Vagina (tissue), 2 donors: ENCODE measurements at regions not wholly inside any gene's neighbourhood (a gene's known extent, or its start where the extent isn't known, plus 50 kb on each side); places are given as distances from the start of the nearest gene placed in this dataset.
"Not testable (repeated sequence)": the region's sequence is repeated elsewhere in the genome, so short reads cannot be mapped to it uniquely, and the experiment has no call there.

Experiments
- DNase-seq, 2 donors: peaks; one replicate each; pipeline ENCODE4 v3.0.0-alpha.2; 2017; ENCODE audit errors: extremely low spot score in 2 of 2
- H3K27ac ChIP-seq: fragments of 200-600 bp; sonication (generic); one replicate; pipeline ENCODE4 v1.5.1; 2019
- H3K27me3 ChIP-seq: fragments of 200-600 bp; sonication (generic); one replicate; pipeline ENCODE4 v1.5.1; 2019
- H3K36me3 ChIP-seq, 2 donors: fragments of 200-600 bp; sonication (generic); one replicate each; pipeline ENCODE4 v1.5.1; 2017 to 2019
- H3K4me1 ChIP-seq: fragments of 200-600 bp; sonication (generic); one replicate; pipeline ENCODE4 v1.5.1; 2019
- H3K4me3 ChIP-seq, 2 donors: fragments of 200-600 bp; sonication (generic); 1 replicate in 1 of 2; 2 replicates in 1 of 2; pipeline ENCODE4 v1.5.1; 2016 to 2019
- H3K9me3 ChIP-seq: fragments of 200-600 bp; sonication (generic); one replicate; pipeline ENCODE4 v1.5.1; 2019
- POLR2A ChIP-seq, 2 donors: fragments of 450-650 bp; IDR thresholded peaks; one replicate each; pipeline ENCODE4 v1.6.1; 2017; ENCODE audit warnings: antibody characterized with exemption in 2 of 2, mild to moderate bottlenecking in 2 of 2, moderate library complexity in 2 of 2
- POLR2AphosphoS5 ChIP-seq, 2 donors: sonication (generic); formaldehyde crosslinking; IDR thresholded peaks; one replicate each; pipeline ENCODE4 v1.9.0; 2017; ENCODE audit warnings: antibody characterized with exemption in 2 of 2, mild to moderate bottlenecking in 2 of 2, low read depth in 1 of 2; ENCODE audit not compliant: insufficient read depth in 1 of 2
- intact Hi-C: fragments of 100-400 bp; cut with DNase I; formaldehyde crosslinking; loops from one replicate; pipeline ENCODE4 v1.15.1; 2023
- TF ChIP-seq, protein P1 (sequence below), 3 experiments: fragments of 450-650 bp in 2 of 3; fragments of 200-600 bp in 1 of 3; sonication (generic) in 1 of 3; IDR thresholded peaks; one replicate each; pipeline ENCODE4 v1.5.1; 2017 to 2019; ENCODE audit warnings: antibody characterized with exemption in 3 of 3, mild to moderate bottlenecking in 2 of 3, moderate library complexity in 2 of 3

DNA sequence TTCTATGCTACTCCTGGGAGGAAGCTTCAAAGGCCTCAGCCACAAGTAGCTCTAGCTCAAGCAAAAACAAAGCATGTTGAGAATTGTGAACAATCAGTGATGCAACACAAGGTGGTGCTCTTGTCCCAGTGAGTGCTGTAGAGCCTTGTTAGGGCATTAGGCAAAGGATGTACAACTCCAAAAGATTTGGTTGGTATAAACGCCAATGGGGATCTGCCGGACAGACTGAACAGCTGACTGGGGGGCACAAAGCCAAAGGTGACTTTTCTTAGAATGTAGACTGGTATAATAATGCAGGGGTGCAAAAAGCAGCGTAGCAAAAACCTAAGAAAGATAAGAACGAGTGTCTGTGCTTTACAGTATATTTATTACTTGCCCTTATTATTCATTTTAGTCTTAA is 62.6 kb upstream of the ALB start:
- Histone ChIP-seq H3K27ac (no peak overlapping the region), H3K27me3 (no peaks in the 10 kb centered on the region), H3K4me3 (no peak overlapping the region), H3K4me1 (no peaks in the 10 kb centered on the region), H3K36me3 (no peaks in the 10 kb centered on the region), H3K9me3 (no peaks in the 10 kb centered on the region)
- intact Hi-C loops: no loop called here
- no peak for DNase-seq
- TF ChIP-seq POLR2AphosphoS5 (IDR thresholded peaks at IDR 0.05; ENCODE audit: insufficient read depth in 1 of 2, low read depth in 1 of 2) (no peak), POLR2A (IDR thresholded peaks at IDR 0.05) (no peak)
- TF ChIP-seq, protein P1, sequence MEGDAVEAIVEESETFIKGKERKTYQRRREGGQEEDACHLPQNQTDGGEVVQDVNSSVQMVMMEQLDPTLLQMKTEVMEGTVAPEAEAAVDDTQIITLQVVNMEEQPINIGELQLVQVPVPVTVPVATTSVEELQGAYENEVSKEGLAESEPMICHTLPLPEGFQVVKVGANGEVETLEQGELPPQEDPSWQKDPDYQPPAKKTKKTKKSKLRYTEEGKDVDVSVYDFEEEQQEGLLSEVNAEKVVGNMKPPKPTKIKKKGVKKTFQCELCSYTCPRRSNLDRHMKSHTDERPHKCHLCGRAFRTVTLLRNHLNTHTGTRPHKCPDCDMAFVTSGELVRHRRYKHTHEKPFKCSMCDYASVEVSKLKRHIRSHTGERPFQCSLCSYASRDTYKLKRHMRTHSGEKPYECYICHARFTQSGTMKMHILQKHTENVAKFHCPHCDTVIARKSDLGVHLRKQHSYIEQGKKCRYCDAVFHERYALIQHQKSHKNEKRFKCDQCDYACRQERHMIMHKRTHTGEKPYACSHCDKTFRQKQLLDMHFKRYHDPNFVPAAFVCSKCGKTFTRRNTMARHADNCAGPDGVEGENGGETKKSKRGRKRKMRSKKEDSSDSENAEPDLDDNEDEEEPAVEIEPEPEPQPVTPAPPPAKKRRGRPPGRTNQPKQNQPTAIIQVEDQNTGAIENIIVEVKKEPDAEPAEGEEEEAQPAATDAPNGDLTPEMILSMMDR (IDR thresholded peaks at IDR 0.05): no peak

DNA sequence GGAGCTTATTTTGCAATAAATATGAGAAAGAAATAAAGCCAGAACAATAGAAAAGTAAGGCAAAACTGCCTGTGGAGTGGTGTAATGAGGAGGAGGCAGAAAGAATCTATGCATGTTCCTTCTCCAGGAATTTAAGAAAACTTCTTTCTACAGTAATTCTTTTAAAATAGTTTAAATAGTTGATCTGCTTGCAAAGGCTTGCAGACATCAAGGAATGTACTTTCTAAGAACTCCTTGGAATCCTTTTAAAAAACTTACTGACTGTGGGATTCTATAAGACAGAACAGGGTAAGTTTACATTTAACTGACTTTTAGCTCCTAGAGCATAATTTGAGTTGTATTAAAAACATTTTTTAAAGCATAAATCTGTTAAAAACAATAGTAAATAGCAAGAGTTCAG is 63.2 kb upstream of the ALB start:
- Histone ChIP-seq H3K36me3 (no peaks in the 10 kb centered on the region), H3K4me1 (no peaks in the 10 kb centered on the region), H3K9me3 (no peaks in the 10 kb centered on the region), H3K27ac (no peak overlapping the region), H3K27me3 (no peaks in the 10 kb centered on the region), H3K4me3 (no peak overlapping the region)
- intact Hi-C loops: no loop called here
- no peak for DNase-seq
- TF ChIP-seq POLR2A (IDR thresholded peaks at IDR 0.05): no peak
- TF ChIP-seq, protein P1 (IDR thresholded peaks at IDR 0.05): no peak
- TF ChIP-seq POLR2AphosphoS5 (IDR thresholded peaks at IDR 0.05; ENCODE audit: insufficient read depth in 1 of 2, low read depth in 1 of 2): no peak

DNA sequence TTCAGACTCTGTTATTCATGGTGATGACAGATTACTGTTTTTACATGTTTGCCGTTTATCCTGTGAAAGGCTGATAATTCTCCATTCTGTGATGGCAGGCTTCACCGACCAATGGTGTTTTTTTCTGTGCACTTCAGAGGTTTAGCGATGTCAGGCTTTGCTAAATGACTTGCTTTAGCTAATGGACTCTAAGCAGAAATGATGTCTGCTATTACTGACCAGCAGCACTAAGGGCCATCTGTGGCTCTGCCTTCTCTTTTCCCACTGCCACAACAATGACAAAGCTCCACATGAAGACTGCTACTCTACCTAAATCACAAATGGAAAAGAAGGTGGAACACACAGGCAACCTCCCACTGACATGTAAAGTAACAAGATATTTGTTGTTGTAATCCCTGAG is 68.4 kb upstream of the ALB start:
- TF ChIP-seq POLR2A (IDR thresholded peaks at IDR 0.05) (no peak), POLR2AphosphoS5 (IDR thresholded peaks at IDR 0.05; ENCODE audit: insufficient read depth in 1 of 2, low read depth in 1 of 2) (no peak)
- TF ChIP-seq, protein P1 (IDR thresholded peaks at IDR 0.05): no peak
- H3K27ac ChIP-seq: no peak overlapping the region
- intact Hi-C loops: no loop called here
- no peak for DNase-seq
- no peaks in the 10 kb centered on the region for H3K9me3 ChIP-seq
- H3K4me1 ChIP-seq: no peaks in the 10 kb centered on the region
- no peak overlapping the region for H3K4me3 ChIP-seq
- H3K27me3 ChIP-seq: no peaks in the 10 kb centered on the region
- no peaks in the 10 kb centered on the region for H3K36me3 ChIP-seq

DNA sequence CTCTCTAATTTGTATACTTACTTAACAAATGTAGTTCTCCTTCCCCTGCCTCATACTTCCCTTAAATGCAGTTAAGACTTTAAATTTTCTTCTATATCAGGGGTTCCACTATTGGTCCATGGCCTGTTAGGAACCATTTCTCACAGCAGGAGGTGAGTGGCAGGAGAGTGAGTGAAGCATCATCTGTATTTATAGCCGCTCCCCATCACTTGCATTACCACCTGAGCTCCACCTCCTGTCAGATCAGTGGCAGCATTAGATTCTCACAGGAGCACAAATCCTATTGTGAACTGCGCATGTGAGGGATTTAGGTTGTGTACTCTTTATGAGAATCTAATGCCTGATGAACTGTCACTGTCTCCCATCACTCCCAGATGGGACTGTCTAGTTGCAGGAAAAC is 72.1 kb upstream of the ALB start:
- DNase-seq, H3K4me3 ChIP-seq, H3K9me3 ChIP-seq, H3K36me3 ChIP-seq, H3K27ac ChIP-seq, intact Hi-C loops, H3K4me1 ChIP-seq, H3K27me3 ChIP-seq: not testable (repeated sequence)

DNA sequence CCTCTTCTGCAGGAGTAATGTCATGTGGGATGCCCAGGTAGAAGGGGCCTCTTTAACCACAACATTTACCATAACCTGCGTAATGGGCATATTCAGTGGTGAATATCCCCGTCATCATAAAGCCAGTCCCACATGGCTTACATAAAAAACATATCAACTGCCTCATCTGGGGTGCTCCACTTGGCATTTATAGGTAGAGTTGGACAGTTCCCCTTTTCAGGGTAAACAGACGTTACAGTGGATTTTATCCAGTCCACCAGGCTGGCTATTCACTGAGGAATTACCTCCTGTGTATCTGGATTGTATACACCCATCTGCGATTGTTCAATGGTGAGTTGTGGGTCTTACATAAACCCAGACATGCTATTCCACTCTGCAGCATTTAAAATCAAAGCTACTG is 70.7 kb upstream of the ANKRD17 start:
- no peaks in the 10 kb centered on the region for H3K36me3 ChIP-seq
- TF ChIP-seq POLR2AphosphoS5 (IDR thresholded peaks at IDR 0.05; ENCODE audit: insufficient read depth in 1 of 2, low read depth in 1 of 2): no peak
- intact Hi-C loops: no loop called here

DNA sequence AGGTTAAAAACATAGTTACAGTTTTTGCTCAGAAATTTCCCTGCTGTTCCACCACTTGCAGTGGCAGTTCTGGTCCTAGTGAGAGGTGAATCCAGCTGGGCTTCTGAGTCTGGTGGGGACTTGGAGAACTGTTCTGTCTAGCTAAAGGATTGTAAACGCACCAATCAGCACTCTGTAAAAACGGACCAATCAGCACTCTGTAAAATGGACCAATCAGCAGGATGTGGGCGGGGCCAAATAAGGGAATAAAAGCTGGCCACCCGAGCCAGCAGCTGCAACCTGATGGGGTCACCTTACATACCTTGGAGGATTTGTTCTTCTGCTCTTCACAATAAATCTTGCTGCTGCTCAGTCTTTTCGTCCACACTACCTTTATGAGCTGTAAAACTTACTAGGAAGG is 67.2 kb upstream of the ANKRD17 start:
- H3K9me3 ChIP-seq, H3K36me3 ChIP-seq, H3K4me1 ChIP-seq, H3K27ac ChIP-seq, H3K27me3 ChIP-seq, intact Hi-C loops, H3K4me3 ChIP-seq, DNase-seq: not testable (repeated sequence)

More for the DNA sequence above, 70.7 kb upstream of the ANKRD17 start:
- no peaks in the 10 kb centered on the region for H3K27me3 ChIP-seq
- no peak overlapping the region for H3K27ac ChIP-seq
- no peak for DNase-seq
- H3K4me1 ChIP-seq: no peaks in the 10 kb centered on the region
- no peaks in the 10 kb centered on the region for H3K9me3 ChIP-seq
- no peak overlapping the region for H3K4me3 ChIP-seq

DNA sequence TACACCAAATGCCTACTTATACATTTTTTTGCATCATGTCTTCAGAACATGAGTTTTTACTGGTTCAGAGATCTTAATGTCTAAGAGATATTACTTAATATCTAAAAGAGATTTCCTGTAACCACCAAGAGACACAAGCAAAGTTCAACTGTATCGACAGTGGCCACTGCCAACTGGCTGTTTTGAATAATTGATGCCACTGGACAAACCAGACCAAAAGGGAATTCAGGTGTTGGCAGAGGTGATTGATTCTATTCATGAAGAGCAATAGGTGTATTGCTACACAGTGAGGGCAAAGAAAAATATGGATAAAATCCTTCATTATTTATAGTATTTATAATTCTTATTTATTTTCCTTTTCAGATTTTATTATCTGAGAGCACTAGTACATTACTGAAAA is 58.5 kb upstream of the ANKRD17 start:
- Histone ChIP-seq H3K27ac (no peak overlapping the region), H3K27me3 (no peaks in the 10 kb centered on the region), H3K36me3 (no peaks in the 10 kb centered on the region), H3K4me3 (no peak overlapping the region), H3K9me3 (no peaks in the 10 kb centered on the region), H3K4me1 (no peaks in the 10 kb centered on the region)
- no peak for DNase-seq
- intact Hi-C loops: no loop called here
- TF ChIP-seq, protein P1 (IDR thresholded peaks at IDR 0.05): no peak
- no peak for TF ChIP-seq POLR2AphosphoS5 (IDR thresholded peaks at IDR 0.05; ENCODE audit: insufficient read depth in 1 of 2, low read depth in 1 of 2)
- TF ChIP-seq POLR2A (IDR thresholded peaks at IDR 0.05): no peak
